GM21515 (cell line): ENCODE measurements at regions not wholly inside any gene's neighbourhood (a gene's known extent, or its start where the extent isn't known, plus 50 kb on each side); places are given as distances from the start of the nearest gene placed in this dataset.

Experiments
- ATAC-seq: cut with Tn5 transposase; IDR thresholded peaks from one replicate; pipeline ENCODE4 v1.9.1; 2021; ENCODE audit not compliant: unreplicated experiment

DNA sequence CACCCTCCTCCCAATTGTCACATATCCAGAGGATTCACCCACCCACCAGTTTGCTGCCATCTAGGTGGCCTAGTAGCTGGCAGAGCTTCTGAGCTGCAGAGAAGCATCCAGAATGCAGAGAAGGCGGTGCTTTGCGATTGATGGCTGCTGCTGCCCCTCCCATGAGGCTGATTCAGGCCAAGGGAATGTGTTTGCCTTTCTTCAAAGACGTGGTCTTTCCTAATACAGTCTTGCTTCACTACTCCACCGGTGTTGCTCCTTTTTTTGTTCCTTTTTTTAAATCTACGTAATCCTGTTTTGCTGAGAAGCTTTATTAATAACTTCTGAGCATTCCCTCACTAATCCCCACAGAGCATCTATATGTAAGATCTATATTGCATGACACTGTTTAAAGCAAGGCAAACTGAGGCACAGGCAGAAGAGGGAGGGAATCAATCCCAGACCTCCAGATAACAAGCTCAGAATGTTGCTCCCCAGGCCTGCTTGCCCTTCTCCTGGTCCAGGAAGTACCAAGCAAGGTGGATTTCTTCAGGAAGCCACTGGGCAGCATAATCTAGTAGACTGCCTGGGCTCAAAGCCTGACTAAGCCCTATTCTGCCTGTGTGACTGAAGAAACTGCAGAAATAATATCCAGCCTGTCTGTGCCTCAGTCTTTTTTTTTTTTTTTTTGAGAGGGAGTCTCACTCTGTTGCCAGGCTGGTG is 275.5 kb upstream of the FMN2 start:
- ATAC-seq: no peak

DNA sequence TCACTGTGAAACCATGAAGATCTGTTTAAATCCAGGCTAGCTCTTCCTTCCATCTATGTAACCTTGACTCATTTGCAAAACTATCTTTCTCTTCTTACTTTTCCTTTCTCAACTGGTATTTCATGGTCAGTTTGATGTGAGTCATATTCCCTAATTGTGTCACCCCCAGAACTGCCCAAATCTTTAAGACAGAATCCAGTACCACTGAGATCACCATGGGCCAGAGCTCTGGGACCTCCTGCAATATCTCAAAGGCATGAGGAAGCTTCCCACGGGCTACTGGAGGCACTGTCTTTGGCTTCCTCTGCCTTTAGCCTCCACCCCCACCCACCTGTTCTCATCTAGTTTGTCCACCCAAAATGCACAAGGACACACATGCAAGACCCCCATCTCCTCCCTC is 274.4 kb upstream of the FMN2 start:
- ATAC-seq: no peak

DNA sequence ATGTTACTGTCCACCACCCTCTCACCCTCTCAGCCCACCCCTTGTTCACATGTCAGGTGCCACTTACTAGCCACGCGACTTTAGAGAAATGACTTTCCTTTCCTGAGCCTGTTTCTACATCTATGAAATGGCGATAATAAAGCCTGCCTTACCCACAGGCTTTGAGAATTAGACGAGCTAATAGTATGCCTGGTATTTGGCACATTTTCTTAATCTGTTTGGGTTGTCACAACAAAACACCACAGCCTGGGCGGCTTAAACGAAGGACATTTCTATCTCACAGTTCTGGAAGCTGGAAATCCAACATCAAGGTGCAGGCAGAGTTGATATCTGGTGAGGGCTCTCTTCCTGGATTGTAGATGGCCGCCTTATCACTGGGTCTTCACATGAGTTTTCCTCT is 273.9 kb upstream of the FMN2 start:
- no peak for ATAC-seq

DNA sequence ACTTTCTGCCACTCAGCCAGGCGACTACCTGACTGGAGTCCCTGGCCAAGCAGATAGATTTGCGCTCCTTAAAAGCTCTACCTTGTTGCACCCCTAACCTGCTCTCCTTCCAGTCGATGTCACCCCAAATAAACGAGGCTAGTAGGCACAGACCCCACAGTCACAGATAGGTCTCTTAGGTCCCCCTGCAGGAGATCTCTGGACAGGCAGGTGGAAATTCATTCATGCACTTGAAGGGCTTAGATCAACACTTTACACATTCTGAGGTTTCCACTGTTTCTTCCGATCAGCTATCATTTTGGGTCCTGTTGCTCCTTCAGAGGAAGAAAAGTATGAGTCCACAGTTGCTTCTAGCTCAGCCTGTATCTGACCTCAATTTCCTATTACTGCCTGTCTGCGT is 272.6 kb upstream of the FMN2 start:
- ATAC-seq: no peak

GRCh38 chr1:239819756-239820250 is 271.9 kb upstream of the FMN2 start:
- ATAC-seq: no peak

DNA sequence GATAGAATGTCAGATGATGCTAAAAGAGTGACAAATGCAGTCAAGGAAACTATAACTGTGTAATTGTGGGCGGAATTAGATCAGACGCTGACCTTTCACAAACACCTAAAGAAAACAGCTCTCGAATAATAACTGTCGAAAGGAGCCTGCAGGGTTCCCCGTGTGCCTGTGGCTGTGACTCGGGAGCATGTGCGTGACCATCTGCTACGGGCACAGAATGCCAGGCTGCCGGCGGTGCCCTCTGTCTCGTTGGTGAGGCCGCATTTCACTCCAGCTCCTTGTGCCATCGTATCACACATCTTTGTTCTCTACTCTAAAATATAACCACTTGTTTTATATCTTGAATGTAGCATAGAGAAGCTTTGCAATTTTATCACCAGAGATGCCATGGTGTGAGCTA is 267.8 kb upstream of the FMN2 start:
- no peak for ATAC-seq

- no peak for ATAC-seq
These were observed 265.5 kb upstream of the FMN2 start for GRCh38 chr1:239826211-239826610.

GRCh38 chr1:239826736-239827135 is 264.9 kb upstream of the FMN2 start:
- ATAC-seq: no peak

DNA sequence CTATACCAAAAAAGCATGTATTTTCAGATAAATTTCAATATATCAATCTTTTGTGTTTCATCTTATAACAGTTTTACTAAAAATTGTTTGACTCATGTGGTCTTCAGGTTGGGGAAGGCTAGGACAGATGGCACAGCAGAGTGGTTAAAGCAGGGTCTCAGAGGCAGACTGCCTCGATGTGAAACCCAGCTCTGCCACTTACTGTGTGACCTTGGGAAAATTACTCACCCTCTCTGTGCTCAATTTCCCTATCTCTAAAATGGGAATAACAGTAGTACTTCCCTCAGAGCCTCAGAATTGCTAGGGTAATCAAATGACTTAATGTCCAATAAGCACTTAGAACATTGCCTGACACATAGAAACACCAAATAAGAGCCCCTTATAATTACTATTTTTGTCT is 262.1 kb upstream of the FMN2 start:
- no peak for ATAC-seq

DNA sequence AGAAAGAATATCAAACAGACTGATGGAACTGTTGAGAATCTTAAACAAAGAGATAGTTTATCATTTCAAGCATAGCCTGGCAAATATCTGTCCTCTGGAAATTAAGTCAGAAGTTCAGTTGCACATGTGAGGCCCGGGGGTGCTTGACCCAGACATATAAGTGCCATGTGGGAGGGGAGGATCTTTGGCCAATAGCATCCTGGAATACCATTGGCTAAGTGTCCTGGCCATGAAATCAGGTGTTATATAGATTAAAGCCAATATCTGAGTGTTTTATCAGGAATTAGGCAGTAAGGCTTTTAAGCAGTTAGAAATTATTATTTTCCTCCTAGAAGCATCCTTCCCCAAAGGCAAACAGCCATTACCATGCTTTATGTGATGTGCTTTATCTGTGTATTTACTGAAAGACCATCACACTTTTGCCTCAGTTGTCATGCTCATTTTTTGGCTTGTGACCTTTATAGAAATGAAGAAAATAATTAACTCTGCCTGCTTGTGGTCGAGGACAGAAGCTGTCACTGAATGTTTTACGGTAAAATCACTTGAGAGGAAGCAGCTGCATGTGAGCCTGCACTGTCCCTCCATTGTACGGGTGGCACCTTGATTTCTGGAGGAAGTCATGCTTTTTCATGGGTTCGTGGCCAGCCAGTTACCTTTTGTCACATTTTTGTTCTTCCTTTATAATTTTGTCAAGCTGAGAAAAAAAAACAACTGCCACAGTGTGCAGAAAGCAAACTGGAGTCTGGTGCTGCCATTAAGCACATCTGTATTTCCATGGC is 259.9 kb upstream of the FMN2 start:
- ATAC-seq: no peak

- no peak for ATAC-seq
These were observed 258.0 kb upstream of the FMN2 start for GRCh38 chr1:239833723-239834122.

DNA sequence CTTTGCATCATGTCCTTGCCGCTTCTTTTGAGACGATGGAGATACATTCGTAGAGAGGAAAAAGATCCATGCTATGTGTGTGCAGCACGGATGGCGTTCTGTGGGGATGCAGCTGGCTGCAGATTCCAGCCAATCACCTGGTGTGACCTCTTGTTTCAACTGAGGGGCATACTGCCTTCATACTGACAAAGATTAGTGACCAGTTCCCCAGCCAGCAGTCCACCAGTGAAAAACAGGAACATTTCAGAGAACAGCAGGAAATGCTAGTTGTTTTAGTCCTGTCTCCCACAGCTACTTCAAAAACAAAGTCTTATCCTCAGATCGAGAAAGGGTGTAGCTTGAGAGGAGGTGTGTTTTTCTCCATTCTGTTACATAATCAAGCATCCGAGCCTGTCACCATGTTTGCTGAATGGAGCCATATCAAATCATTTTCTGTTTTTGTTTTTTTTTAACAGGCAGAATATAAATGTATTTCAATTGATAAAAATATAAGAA is 255.7 kb upstream of the FMN2 start:
- ATAC-seq: no peak

- no peak for ATAC-seq
These were observed 251.3 kb upstream of the FMN2 start for GRCh38 chr1:239840336-239840735.

- no peak for ATAC-seq
These were observed 250.9 kb upstream of the FMN2 start for GRCh38 chr1:239840790-239841189.

DNA sequence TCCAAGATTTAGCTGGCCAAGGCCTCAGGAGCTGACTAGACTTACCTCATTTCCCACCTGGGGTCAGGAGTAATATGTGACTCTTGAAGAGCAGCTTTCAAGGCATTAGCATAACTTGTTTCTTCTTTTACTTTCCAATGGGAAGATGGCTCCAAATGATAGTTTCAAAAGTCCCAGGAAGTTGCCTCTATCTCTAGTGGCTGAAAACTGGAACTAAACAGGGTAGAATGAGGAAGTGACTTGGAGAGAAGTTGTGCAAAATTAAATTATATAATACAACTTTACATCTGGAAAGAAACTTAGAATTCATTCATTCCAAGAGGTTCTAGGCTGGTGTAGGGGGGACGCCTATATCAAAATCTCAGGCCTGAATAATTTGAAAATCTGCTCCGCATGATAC is 250.1 kb upstream of the FMN2 start:
- ATAC-seq: no peak

- no peak for ATAC-seq
These were observed 248.1 kb upstream of the FMN2 start for GRCh38 chr1:239843541-239843940.

- no peak for ATAC-seq
These were observed 246.8 kb upstream of the FMN2 start for GRCh38 chr1:239844833-239845232.

DNA sequence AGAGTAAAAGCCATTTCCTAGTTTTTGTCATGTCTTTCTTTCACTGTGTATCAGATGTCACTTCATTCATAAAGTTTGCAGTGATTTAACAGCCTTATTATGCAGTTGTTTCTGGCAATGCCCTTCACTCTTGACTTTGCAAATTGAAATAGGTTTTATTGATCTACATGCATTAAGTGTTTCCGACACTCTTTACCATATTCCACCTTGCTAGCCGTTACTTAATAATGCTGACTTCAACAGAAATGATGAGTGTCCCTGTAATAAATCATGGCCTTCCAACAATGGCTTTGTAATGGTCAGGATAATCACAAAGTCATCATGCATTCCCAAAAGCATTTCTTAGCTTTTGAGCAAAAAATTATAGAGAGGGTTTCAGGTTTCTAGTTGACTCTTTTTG is 236.8 kb upstream of the FMN2 start:
- ATAC-seq: no peak

DNA sequence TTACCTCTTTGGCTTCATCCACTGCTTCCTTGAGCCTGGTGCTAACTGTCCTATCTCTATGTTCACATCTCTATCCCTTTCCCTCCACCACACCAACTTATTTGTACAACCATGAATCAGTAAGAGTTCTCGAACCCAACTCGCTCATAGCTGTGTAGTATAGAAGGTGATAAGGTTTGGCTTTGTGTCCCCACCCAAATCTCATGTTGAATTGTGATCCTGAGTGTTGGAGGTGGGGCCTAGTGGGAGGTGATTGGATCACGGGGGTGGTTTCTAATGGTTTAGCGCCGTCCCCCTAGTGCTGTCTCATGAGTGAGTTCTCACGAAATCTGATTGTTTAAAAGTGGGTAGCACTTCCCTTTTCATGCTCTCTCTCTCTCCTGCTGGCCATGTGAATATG is 235.6 kb upstream of the FMN2 start:
- no peak for ATAC-seq

DNA sequence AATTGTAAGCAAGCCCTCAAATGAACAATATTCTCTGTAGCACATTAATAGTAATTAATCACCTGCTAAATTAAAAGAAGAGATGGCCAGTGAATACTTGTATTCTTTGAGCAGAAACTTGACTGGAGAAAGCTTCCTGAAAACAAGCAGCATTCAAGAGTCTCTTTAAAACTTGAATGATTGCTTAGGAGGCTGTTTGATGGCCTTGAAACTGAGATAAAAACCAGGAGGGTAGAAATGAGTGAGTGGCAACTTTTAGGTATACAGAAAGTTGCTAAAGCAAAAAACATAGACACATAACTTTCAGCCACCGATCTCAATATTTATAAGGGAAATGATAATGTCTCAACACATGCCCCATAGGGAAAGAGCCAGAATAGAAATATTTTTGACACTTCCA is 234.8 kb upstream of the FMN2 start:
- no peak for ATAC-seq

- no peak for ATAC-seq
These were observed 233.6 kb upstream of the FMN2 start for GRCh38 chr1:239858057-239858456.

- ATAC-seq: no peak
These were observed 233.2 kb upstream of the FMN2 start for GRCh38 chr1:239858529-239858928.
